Pancreas (tissue), 10 donors: ENCODE measurements at regions not wholly inside any gene's neighbourhood (a gene's known extent, or its start where the extent isn't known, plus 50 kb on each side); places are given as distances from the start of the nearest gene placed in this dataset.

Experiments
- ATAC-seq, 4 donors: fragments of 200-7000 bp; cut with Tn5 transposase; one replicate each; pipeline versions ENCODE4 v1.8.0 to v1.9.1; 2020; ENCODE audit warnings: mild to moderate bottlenecking in 4 of 4, moderate library complexity in 4 of 4
- DNase-seq, 6 donors: peaks; one replicate each; pipeline ENCODE4 v3.0.0-alpha.2; 2020
- FAIRE-seq: peaks from 2 replicates; lab custom pipeline; 2012; peaks lifted over from hg19 to GRCh38; lab: Jason Lieb, UNC
- H3K27ac ChIP-seq, 4 donors: fragments of 200-600 bp; sonication (generic); 1 replicate in 3 of 4; 2 replicates in 1 of 4; pipeline versions ENCODE4 v1.5.0 to v1.8.0; 2020
- H3K27me3 ChIP-seq, 4 donors: fragments of 200-600 bp; one replicate each; pipeline ENCODE4 v1.8.0; 2021
- H3K36me3 ChIP-seq, 3 donors: fragments of 200-600 bp; sonication (generic) in 1 of 3; one replicate each; pipeline versions ENCODE4 v1.5.0 to v1.8.0; 2020 to 2021
- H3K4me1 ChIP-seq, 3 donors: fragments of 200-600 bp; one replicate each; pipeline ENCODE4 v1.8.0; 2021
- H3K4me3 ChIP-seq, 4 donors: fragments of 200-600 bp; sonication (generic) in 2 of 4; one replicate each; pipeline versions ENCODE4 v1.5.0 to v1.8.0; 2020 to 2021
- H3K9me3 ChIP-seq, 4 donors: fragments of 200-600 bp; one replicate each; pipeline ENCODE4 v1.8.0; 2021
- WGBS, 2 donors: extraction: QIAGEN DNeasy Blood & Tissue Kit; methylation state at CpG; one replicate each; pipeline ENCODE4 v1.1.7; 2013; 5-methylcytosine and 5-hydroxymethylcytosine counted together
- intact Hi-C, 3 donors: fragments of 100-400 bp; cut with DNase I; formaldehyde crosslinking; loops; one replicate each; pipeline versions ENCODE4 v1.11.1 to v1.14.2; 2022
- TF ChIP-seq, protein P1 (sequence below), 4 donors: fragments of 200-600 bp; sonication (generic) in 3 of 4; IDR thresholded peaks; one replicate each; pipeline versions ENCODE4 v1.5.0 to v1.8.0; 2021; ENCODE audit warnings: antibody characterized with exemption in 4 of 4
- donor health status: healthy with polysubstance abuse.
- donor health status: DM: no; HTN: no; CAD: no; lungs with moderate emphysema.
- donor health status: DM: no; HTN: no; CAD: no.
- donor health status: control.
- donor health status: control.
- donor health status: Bipolar disorder and iron deficiency.
- donor health status: DM: yes; HTN: yes; CAD: no.
- donor health status: DM: no; HTN: no; CAD: no.
- donor health status: DM: no; HTN: no; CAD: no.
- donor health status: DM: yes; HTN: yes; CAD: no.

DNA sequence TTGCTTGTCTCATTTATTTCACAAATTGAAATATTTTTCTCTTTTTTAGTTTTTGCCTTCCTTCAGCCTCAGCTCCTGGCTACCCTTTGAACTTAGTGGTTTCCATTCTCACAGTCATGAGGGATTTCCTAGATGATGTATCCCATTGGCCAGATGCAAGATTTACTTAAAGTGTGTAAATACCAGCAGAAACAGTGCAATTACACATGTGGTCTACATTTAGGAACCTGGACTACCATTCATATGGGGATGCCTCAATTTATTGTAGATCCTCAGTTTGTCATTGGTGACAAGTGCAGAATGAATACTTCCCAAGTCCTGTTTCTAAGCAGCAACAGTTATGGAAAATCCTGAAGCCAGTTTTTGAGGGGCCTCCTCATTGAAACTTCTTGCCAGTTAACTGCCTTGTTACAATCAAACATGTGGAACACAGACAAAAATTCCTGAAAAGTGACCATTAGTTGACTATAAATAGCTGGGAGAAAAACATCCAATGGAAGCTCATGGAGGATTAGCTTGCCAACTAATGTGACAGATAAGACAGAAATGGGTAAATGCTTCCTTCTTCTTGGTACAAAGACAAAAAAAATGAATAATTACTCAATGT, 113.6 kb upstream of the FER start:
- H3K9me3 ChIP-seq, result no peaks in the 10 kb centered on the region
- H3K36me3 ChIP-seq, result no peaks in the 10 kb centered on the region
- TF ChIP-seq, protein P1, sequence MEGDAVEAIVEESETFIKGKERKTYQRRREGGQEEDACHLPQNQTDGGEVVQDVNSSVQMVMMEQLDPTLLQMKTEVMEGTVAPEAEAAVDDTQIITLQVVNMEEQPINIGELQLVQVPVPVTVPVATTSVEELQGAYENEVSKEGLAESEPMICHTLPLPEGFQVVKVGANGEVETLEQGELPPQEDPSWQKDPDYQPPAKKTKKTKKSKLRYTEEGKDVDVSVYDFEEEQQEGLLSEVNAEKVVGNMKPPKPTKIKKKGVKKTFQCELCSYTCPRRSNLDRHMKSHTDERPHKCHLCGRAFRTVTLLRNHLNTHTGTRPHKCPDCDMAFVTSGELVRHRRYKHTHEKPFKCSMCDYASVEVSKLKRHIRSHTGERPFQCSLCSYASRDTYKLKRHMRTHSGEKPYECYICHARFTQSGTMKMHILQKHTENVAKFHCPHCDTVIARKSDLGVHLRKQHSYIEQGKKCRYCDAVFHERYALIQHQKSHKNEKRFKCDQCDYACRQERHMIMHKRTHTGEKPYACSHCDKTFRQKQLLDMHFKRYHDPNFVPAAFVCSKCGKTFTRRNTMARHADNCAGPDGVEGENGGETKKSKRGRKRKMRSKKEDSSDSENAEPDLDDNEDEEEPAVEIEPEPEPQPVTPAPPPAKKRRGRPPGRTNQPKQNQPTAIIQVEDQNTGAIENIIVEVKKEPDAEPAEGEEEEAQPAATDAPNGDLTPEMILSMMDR (IDR thresholded peaks at IDR 0.05), result no peak
- no peaks in the 10 kb centered on the region for H3K27me3 ChIP-seq
- no peak for FAIRE-seq
- ATAC-seq, result no peak
- no peak for DNase-seq
- H3K4me3 ChIP-seq, result no peak overlapping the region
- H3K27ac ChIP-seq, result no peak overlapping the region
- intact Hi-C loops, result no loop called here
- no peaks in the 10 kb centered on the region for H3K4me1 ChIP-seq

DNA sequence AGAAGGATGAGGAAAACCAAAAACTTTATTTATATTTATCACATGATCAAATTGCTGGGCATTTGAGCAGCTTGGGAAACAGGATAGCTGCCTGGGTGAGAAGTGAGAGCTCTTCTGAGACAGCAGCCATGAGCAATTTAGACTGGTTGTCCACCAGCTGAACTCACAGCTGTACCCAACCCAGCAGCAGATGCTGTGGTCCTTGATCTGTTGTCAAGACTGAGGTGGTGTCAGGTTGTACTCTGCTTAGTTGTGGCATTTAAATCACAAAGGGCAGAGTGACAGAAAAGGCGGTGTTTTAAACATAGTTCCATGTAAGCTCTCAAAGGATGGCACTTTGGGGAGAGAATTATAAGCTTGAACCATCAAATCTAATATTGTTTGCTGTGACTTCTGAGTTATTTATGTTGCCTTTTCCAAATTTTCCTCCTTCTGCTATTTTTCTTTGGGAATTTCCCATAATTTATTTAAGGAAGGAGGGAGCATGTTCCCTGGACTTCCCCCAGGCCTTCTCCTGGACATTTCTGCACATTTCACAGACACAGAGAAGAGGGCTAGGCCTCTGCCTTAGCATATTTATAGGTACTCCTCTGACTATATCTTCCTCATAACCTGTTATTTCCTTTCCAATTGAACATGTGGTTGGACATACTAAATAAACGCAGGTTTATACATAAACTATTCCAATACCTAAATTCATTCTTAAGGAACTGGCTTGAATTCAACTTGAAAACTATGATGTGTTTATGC, 117.7 kb upstream of the FER start:
- TF ChIP-seq, protein P1 (IDR thresholded peaks at IDR 0.05), result no peak
- H3K27me3 ChIP-seq, result no peaks in the 10 kb centered on the region
- no peaks in the 10 kb centered on the region for H3K36me3 ChIP-seq
- 91 to 94% methylated on average over 2 of the region's 2 CpGs for WGBS, 2 donors
- no peak overlapping the region for H3K27ac ChIP-seq
- DNase-seq, result no peak
- ATAC-seq, result no peak
- intact Hi-C loops, result no loop called here
- no peaks in the 10 kb centered on the region for H3K9me3 ChIP-seq
- H3K4me1 ChIP-seq, result no peaks in the 10 kb centered on the region
- no peak overlapping the region for H3K4me3 ChIP-seq
- no peak for FAIRE-seq

DNA sequence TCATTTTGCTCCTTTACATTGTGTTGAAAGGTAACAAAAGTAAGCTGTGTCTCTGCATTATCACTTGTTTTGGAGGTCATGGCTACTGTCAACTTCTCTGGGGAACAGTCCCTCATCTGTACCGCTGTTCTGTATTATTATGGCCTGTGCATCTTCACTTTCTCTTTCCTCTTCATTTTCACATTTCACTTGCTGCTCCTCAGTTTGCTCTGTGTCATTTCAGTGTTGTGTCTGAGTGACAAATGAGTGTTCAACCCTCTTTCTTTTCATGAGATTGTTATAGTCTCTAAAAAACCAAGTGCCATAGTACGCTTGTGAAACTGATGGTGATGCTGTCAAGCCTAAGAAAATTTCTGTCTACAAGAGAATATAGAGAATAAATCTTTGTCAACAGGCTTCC, 122.0 kb upstream of the FER start:
- DNase-seq (no peak), FAIRE-seq (no peak), ATAC-seq (no peak)
- TF ChIP-seq, protein P1 (IDR thresholded peaks at IDR 0.05), result no peak
- H3K27ac ChIP-seq, result no peak overlapping the region
- no peaks in the 10 kb centered on the region for H3K36me3 ChIP-seq
- no peaks in the 10 kb centered on the region for H3K27me3 ChIP-seq
- H3K4me1 ChIP-seq, result no peaks in the 10 kb centered on the region
- no peaks in the 10 kb centered on the region for H3K9me3 ChIP-seq
- WGBS, 2 donors, result 76 to 90% methylated on average over 2 of the region's 2 CpGs
- intact Hi-C loops, result no loop called here
- H3K4me3 ChIP-seq, result no peak overlapping the region

DNA sequence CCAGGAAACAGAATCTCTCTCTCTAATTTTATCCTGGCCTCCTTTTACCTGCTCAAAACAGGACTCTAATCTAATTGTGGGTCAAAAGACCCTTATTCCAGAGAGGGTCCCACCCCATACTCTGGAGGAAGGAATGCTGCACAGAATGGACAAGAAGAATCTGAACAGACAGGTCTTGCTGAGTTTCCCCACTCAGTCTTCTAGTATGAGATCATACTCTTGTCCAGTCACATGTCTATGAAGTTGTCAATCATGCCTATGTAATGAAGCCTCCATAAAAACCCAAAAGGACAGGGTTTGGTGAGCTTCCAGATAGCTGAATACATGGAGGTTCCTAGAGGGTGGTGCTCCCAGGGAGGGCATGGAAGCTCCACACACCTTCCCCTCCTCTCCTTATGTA, 123.9 kb upstream of the FER start:
- H3K4me1 ChIP-seq, result no peaks in the 10 kb centered on the region
- H3K9me3 ChIP-seq, result no peaks in the 10 kb centered on the region
- intact Hi-C loops, result no loop called here
- no peak for DNase-seq
- no peak for FAIRE-seq
- no peaks in the 10 kb centered on the region for H3K36me3 ChIP-seq
- TF ChIP-seq, protein P1 (IDR thresholded peaks at IDR 0.05), result no peak
- H3K27ac ChIP-seq, result no peak overlapping the region
- H3K4me3 ChIP-seq, result no peak overlapping the region
- H3K27me3 ChIP-seq, result no peaks in the 10 kb centered on the region
- no peak for ATAC-seq

DNA sequence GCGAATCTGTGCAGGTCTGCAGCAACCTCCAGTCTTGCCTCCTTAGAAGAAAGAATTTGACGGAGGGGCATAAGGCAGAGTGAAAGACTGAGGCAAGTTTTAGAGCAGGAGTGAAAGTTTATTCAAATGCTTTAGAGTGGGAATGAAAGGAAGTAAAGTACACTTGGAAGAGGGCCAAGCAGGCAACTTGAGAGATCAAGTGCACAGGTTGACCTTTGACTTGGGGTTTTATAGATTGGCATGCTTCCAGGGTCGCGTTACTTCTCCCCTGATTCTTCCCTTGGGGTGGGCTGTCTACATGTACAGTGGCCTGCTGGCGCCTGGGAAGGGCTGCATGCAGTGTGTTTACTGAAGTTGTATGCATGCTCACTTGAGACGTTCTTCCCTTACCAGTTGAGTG, 127.2 kb upstream of the FER start:
- intact Hi-C loops, result no loop called here
- Histone ChIP-seq H3K9me3 (no peaks in the 10 kb centered on the region), H3K36me3 (no peaks in the 10 kb centered on the region), H3K27ac (no peak overlapping the region), H3K4me3 (no peak overlapping the region), H3K4me1 (no peaks in the 10 kb centered on the region), H3K27me3 (no peaks in the 10 kb centered on the region)
- FAIRE-seq (no peak), ATAC-seq (no peak), DNase-seq (no peak)
- 57 to 58% methylated on average over 6 of the region's 6 CpGs for WGBS, 2 donors
- TF ChIP-seq, protein P1 (IDR thresholded peaks at IDR 0.05), result no peak
